HG03039 (cell line): ENCODE measurements at regions not wholly inside any gene's neighbourhood (a gene's known extent, or its start where the extent isn't known, plus 50 kb on each side); places are given as distances from the start of the nearest gene placed in this dataset.

ENCODE experiments used
- ATAC-seq: cut with Tn5 transposase; IDR thresholded peaks from one replicate; pipeline ENCODE4 v1.9.1; 2021; ENCODE audit warnings: mild to moderate bottlenecking, moderate library complexity; ENCODE audit not compliant: unreplicated experiment

- no peak for ATAC-seq
Measured at GRCh38 chr3:66740260-66740659, 239.4 kb upstream of the LRIG1 start.

- no peak for ATAC-seq
Measured at GRCh38 chr3:66744521-66744920, 243.7 kb upstream of the LRIG1 start.

GRCh38 chr3:66744986-66745385 is 244.2 kb upstream of the LRIG1 start:
- no peak for ATAC-seq

GRCh38 chr3:66747261-66747660 is 246.4 kb upstream of the LRIG1 start:
- no peak for ATAC-seq

GRCh38 chr3:66747696-66748095 is 246.9 kb upstream of the LRIG1 start:
- ATAC-seq = no peak

- ATAC-seq = no peak
Measured at GRCh38 chr3:66748175-66748876, 247.5 kb upstream of the LRIG1 start.

GRCh38 chr3:66751842-66752241 is 246.3 kb upstream of the KBTBD8 start:
- no peak for ATAC-seq

GRCh38 chr3:66753670-66754069 is 244.4 kb upstream of the KBTBD8 start:
- ATAC-seq = no peak

GRCh38 chr3:66754613-66755012 is 243.5 kb upstream of the KBTBD8 start:
- no peak for ATAC-seq

- ATAC-seq = no peak
Measured at GRCh38 chr3:66755924-66756323, 242.2 kb upstream of the KBTBD8 start.

- no peak for ATAC-seq
Measured at GRCh38 chr3:66756468-66757036, 241.6 kb upstream of the KBTBD8 start.

- ATAC-seq = no peak
Measured at GRCh38 chr3:66761093-66761780, 236.9 kb upstream of the KBTBD8 start.

- no peak for ATAC-seq
Measured at GRCh38 chr3:66762916-66763693, 235.0 kb upstream of the KBTBD8 start.

- no peak for ATAC-seq
Measured at GRCh38 chr3:66778107-66778506, 220.0 kb upstream of the KBTBD8 start.

GRCh38 chr3:66778777-66779176 is 219.3 kb upstream of the KBTBD8 start:
- no peak for ATAC-seq

- ATAC-seq = no peak
Measured at GRCh38 chr3:66785191-66785909, 212.8 kb upstream of the KBTBD8 start.

- ATAC-seq = no peak
Measured at GRCh38 chr3:66789580-66790237, 208.4 kb upstream of the KBTBD8 start.

GRCh38 chr3:66792086-66792485 is 206.0 kb upstream of the KBTBD8 start:
- no peak for ATAC-seq

- ATAC-seq = no peak
Measured at GRCh38 chr3:66795365-66795764, 202.7 kb upstream of the KBTBD8 start.

GRCh38 chr3:66796343-66796742 is 201.8 kb upstream of the KBTBD8 start:
- ATAC-seq = no peak
